Fibroblast of lung (primary cell): ENCODE measurements at regions not wholly inside any gene's neighbourhood (a gene's known extent, or its start where the extent isn't known, plus 50 kb on each side); places are given as distances from the start of the nearest gene placed in this dataset.

Source experiments
- DNase-seq, 2 donors: peaks; one replicate each; pipeline versions ENCODE4 v3.0.0 to v3.0.0-alpha.2; 2010; ENCODE audit warnings: low read depth in 2 of 2
- H2AFZ ChIP-seq: 2 replicates; pipeline ENCODE4 v1.5.1; 2012; ENCODE audit warnings: low read length, control low read depth, inconsistent platforms
- H3K27ac ChIP-seq: 2 replicates; pipeline ENCODE4 v1.5.1; 2011; ENCODE audit warnings: low read length, control low read depth; ENCODE audit not compliant: insufficient read depth
- H3K27me3 ChIP-seq: 2 replicates; pipeline ENCODE4 v1.5.1; 2011; ENCODE audit warnings: mild to moderate bottlenecking, low read length; ENCODE audit not compliant: control insufficient read depth, insufficient read depth
- H3K36me3 ChIP-seq: 2 replicates; pipeline ENCODE4 v1.5.1; 2011; ENCODE audit warnings: low read length; ENCODE audit not compliant: control insufficient read depth, insufficient read depth
- H3K4me1 ChIP-seq: 2 replicates; pipeline ENCODE4 v1.5.1; 2011; ENCODE audit warnings: low read length; ENCODE audit not compliant: control insufficient read depth, insufficient read depth; ENCODE audit errors: extremely low read depth
- H3K4me2 ChIP-seq: 2 replicates; pipeline ENCODE4 v1.5.1; 2011; ENCODE audit warnings: low read length, control low read depth; ENCODE audit not compliant: insufficient read depth; ENCODE audit errors: extremely low read depth
- H3K4me3 ChIP-seq, 4 experiments: fragments of 200-600 bp in 1 of 4; sonication (generic) in 1 of 4; replicated peaks in 1 of 4; 2 replicates each; pipeline ENCODE4 v1.5.1; 2011 to 2016; ENCODE audit warnings: low read length in 4 of 4, low read depth in 3 of 4, mild to moderate bottlenecking in 3 of 4, control low read depth in 2 of 4, inconsistent platforms in 1 of 4, mixed read lengths in 1 of 4; ENCODE audit not compliant: insufficient read depth in 1 of 4; ENCODE audit errors: control extremely low read depth in 1 of 4
- H3K79me2 ChIP-seq: 2 replicates; pipeline ENCODE4 v1.5.1; 2012; ENCODE audit warnings: mild to moderate bottlenecking, low read length, inconsistent platforms; ENCODE audit not compliant: control insufficient read depth, insufficient read depth
- H3K9ac ChIP-seq: 2 replicates; pipeline ENCODE4 v1.5.1; 2011; ENCODE audit warnings: mild to moderate bottlenecking, low read length, control low read depth; ENCODE audit not compliant: insufficient read depth
- H3K9me3 ChIP-seq: 2 replicates; pipeline ENCODE4 v1.5.1; 2012; ENCODE audit warnings: low read depth, low read length; ENCODE audit not compliant: control insufficient read depth, insufficient read depth
- H4K20me1 ChIP-seq: 2 replicates; pipeline ENCODE4 v1.5.1; 2011; ENCODE audit warnings: low read length; ENCODE audit not compliant: control insufficient read depth, insufficient read depth; ENCODE audit errors: extremely low read depth
- EZH2 ChIP-seq: IDR thresholded peaks from 2 replicates; pipeline ENCODE4 v1.5.1; 2012; ENCODE audit warnings: low read length, control low read depth, mild to moderate bottlenecking; ENCODE audit errors: missing control alignments
- TF ChIP-seq, protein P1 (sequence below), 2 donors: IDR thresholded peaks in 1 of 2; conservative IDR thresholded peaks in 1 of 2; 1 replicate in 1 of 2; 2 replicates in 1 of 2; pipeline ENCODE4 v1.5.1; 2011 to 2012; ENCODE audit warnings: low read length in 2 of 2, control low read depth in 1 of 2, inconsistent platforms in 1 of 2, low read depth in 1 of 2, mild to moderate bottlenecking in 1 of 2

DNA sequence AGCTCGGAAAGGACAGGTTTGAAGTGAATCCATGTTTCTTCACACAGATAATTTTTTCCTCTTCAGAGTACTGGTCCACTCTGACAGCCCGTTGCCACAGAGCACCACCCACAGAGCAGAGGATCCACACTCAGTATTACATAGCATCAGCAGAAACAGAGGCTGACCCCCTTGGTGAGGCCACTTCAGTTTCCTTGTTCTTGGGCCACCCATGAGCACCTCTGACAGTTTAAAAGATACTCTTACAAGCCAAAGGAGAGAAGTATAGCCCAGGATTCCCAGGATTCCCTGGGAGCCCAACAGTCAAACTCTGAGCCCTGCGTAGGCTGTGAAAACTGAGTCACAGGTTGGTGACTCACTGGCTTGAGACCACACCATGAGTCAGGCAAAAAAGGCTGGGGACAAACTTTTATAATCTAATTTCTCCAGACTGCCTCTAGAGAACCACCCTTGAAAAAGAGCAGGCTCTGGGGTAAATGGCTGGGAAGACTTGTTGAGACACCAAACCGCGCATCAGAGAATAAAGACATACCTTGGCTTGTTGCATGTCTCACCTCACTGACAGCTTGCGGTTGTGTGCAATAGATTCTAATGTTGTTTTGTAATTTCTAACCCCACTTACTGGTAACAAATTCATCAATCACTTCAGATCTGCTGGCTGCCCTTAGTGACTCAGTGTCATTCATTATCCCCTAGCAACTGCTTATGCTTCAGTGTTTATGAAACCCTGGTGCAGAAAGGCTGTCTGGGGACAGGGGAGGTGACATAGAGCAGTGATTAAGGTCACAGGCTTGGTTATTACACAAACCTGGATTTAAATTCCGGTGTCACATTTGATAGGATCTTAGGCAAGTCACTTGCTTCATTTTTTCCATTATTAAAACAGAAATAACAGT is 56.9 kb upstream of the PRSS23 start:
- H4K20me1 ChIP-seq, result no peaks in the 10 kb centered on the region
- TF ChIP-seq, protein P1, sequence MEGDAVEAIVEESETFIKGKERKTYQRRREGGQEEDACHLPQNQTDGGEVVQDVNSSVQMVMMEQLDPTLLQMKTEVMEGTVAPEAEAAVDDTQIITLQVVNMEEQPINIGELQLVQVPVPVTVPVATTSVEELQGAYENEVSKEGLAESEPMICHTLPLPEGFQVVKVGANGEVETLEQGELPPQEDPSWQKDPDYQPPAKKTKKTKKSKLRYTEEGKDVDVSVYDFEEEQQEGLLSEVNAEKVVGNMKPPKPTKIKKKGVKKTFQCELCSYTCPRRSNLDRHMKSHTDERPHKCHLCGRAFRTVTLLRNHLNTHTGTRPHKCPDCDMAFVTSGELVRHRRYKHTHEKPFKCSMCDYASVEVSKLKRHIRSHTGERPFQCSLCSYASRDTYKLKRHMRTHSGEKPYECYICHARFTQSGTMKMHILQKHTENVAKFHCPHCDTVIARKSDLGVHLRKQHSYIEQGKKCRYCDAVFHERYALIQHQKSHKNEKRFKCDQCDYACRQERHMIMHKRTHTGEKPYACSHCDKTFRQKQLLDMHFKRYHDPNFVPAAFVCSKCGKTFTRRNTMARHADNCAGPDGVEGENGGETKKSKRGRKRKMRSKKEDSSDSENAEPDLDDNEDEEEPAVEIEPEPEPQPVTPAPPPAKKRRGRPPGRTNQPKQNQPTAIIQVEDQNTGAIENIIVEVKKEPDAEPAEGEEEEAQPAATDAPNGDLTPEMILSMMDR (conservative IDR thresholded peaks at IDR 0.05 in 1 of 2, IDR thresholded peaks at IDR 0.05 in 1 of 2; ENCODE audit: low read depth in 1 of 2, low read length in 2 of 2), result no peak
- TF ChIP-seq EZH2, result no peak
- peak overlapping the region; percentile 12 for H2AFZ ChIP-seq
- no peaks in the 10 kb centered on the region for H3K9me3 ChIP-seq
- H3K27ac ChIP-seq, result peak overlapping the region; percentile 83
- no peaks in the 10 kb centered on the region for H3K36me3 ChIP-seq
- H3K27me3 ChIP-seq, result no peaks in the 10 kb centered on the region
- peak overlapping the region; percentile 17 for H3K4me2 ChIP-seq
- H3K79me2 ChIP-seq, result no peaks in the 10 kb centered on the region
- peaks cover 47% of the 10 kb centered on the region for H3K4me1 ChIP-seq
- peak overlapping the region; percentile 11 for H3K9ac ChIP-seq
- no peak overlapping the region for H3K4me3 ChIP-seq
- peak; percentile 97 to 99 for DNase-seq

GRCh38 chr11:86741839-86742805 is 58.2 kb upstream of the PRSS23 start:
- Histone ChIP-seq H3K27ac (peak overlapping the region; percentile 83), H3K36me3 (no peaks in the 10 kb centered on the region), H3K79me2 (no peaks in the 10 kb centered on the region), H2AFZ (no peak overlapping the region), H3K4me1 (peaks cover 50% of the 10 kb centered on the region), H3K9ac (no peak overlapping the region), H3K4me3 (no peak overlapping the region), H3K4me2 (peak overlapping the region; percentile 78), H3K9me3 (no peaks in the 10 kb centered on the region), H3K27me3 (no peaks in the 10 kb centered on the region), H4K20me1 (no peaks in the 10 kb centered on the region)
- TF ChIP-seq, protein P1 (conservative IDR thresholded peaks at IDR 0.05 in 1 of 2, IDR thresholded peaks at IDR 0.05 in 1 of 2; ENCODE audit: low read depth in 1 of 2, low read length in 2 of 2), result no peak
- no peak for TF ChIP-seq EZH2
- peak; percentile 74 to 95 for DNase-seq

- Histone ChIP-seq H3K79me2 (no peaks in the 10 kb centered on the region), H4K20me1 (no peaks in the 10 kb centered on the region), H3K36me3 (no peaks in the 10 kb centered on the region), H3K4me3 (no peak overlapping the region), H3K4me1 (peaks cover 53% of the 10 kb centered on the region), H3K27me3 (no peaks in the 10 kb centered on the region), H3K9me3 (no peaks in the 10 kb centered on the region), H3K9ac (no peak overlapping the region), H3K27ac (peak overlapping the region; percentile 83), H3K4me2 (peak overlapping the region; percentile 78), H2AFZ (no peak overlapping the region)
- DNase-seq, result peak in 1 of 2 donors; percentile 44
- no peak for TF ChIP-seq EZH2
- TF ChIP-seq, protein P1 (conservative IDR thresholded peaks at IDR 0.05 in 1 of 2, IDR thresholded peaks at IDR 0.05 in 1 of 2; ENCODE audit: low read depth in 1 of 2, low read length in 2 of 2), result no peak
Observed at GRCh38 chr11:86741484-86741835, 58.9 kb upstream of the PRSS23 start.
